Right cardiac atrium (tissue), 5 donors: ENCODE measurements at regions not wholly inside any gene's neighbourhood (a gene's known extent, or its start where the extent isn't known, plus 50 kb on each side); places are given as distances from the start of the nearest gene placed in this dataset.
"Not testable (repeated sequence)": the region's sequence is repeated elsewhere in the genome, so short reads cannot be mapped to it uniquely, and the experiment has no call there.

Source experiments
- ATAC-seq, 2 donors: fragments of 200-7000 bp; cut with Tn5 transposase; one replicate each; pipeline versions ENCODE4 v1.8.0 to v1.9.1; 2020; ENCODE audit warnings: moderate library complexity in 2 of 2, mild to moderate bottlenecking in 1 of 2
- DNase-seq, 3 donors: peaks; one replicate each; pipeline ENCODE4 v3.0.0-alpha.2; 2020
- H3K27ac ChIP-seq: one replicate; pipeline ENCODE4 v1.5.1; 2013; ENCODE audit warnings: mild to moderate bottlenecking, low read length, control low read depth, moderate library complexity
- H3K27me3 ChIP-seq: one replicate; pipeline ENCODE4 v1.6.1; 2013; ENCODE audit not compliant: control insufficient read depth, insufficient read depth
- H3K4me1 ChIP-seq: one replicate; pipeline ENCODE4 v1.6.1; 2013; ENCODE audit warnings: low read length; ENCODE audit not compliant: control insufficient read depth, insufficient read depth
- H3K4me3 ChIP-seq: one replicate; pipeline ENCODE4 v1.5.1; 2013; ENCODE audit warnings: low read length, control low read depth
- H3K9me3 ChIP-seq: one replicate; pipeline ENCODE4 v1.6.1; 2013; ENCODE audit warnings: low read length; ENCODE audit not compliant: control insufficient read depth
- WGBS: extraction: QIAGEN DNeasy Blood & Tissue Kit; methylation state at CpG from one replicate; pipeline ENCODE4 v1.1.7; 2013; 5-methylcytosine and 5-hydroxymethylcytosine counted together
- intact Hi-C, 4 donors: fragments of 100-400 bp; cut with DNase I; formaldehyde crosslinking; loops; one replicate each; pipeline versions ENCODE4 v1.11.0 to v1.14.0; 2022 to 2023
- donor health status: healthy with polysubstance abuse.
- donor health status: DM: no; HTN: yes; CAD: no.
- donor health status: DM: no; HTN: no; CAD: no.
- donor health status: DM: no; HTN: yes; CAD: no; lungs with severe emphysema.
- donor health status: DM: yes; HTN: yes; CAD: no.

GRCh38 chrX:110924871-110925270 is 129.3 kb upstream of the CHRDL1 start:
- ATAC-seq, result no peak
- DNase-seq, result no peak
- Histone ChIP-seq H3K4me3 (no peak overlapping the region), H3K27me3 (no peaks in the 10 kb centered on the region), H3K4me1 (no peaks in the 10 kb centered on the region), H3K9me3 (no peaks in the 10 kb centered on the region), H3K27ac (no peak overlapping the region)
- intact Hi-C loops, result no loop called here

- intact Hi-C loops, result no loop called here
- Histone ChIP-seq H3K27me3 (no peaks in the 10 kb centered on the region), H3K4me3 (no peak overlapping the region), H3K4me1 (no peaks in the 10 kb centered on the region), H3K9me3 (no peaks in the 10 kb centered on the region), H3K27ac (no peak overlapping the region)
- 52% methylated on average over 3 of the region's 3 CpGs for WGBS
- DNase-seq, result no peak
- ATAC-seq, result no peak
Measured at GRCh38 chrX:110920991-110921390, 125.4 kb upstream of the CHRDL1 start.

GRCh38 chrX:110915570-110915969 is 120.0 kb upstream of the CHRDL1 start:
- intact Hi-C loops, result no loop called here
- H3K4me1 ChIP-seq, result no peaks in the 10 kb centered on the region
- DNase-seq (no peak), ATAC-seq (no peak)
- no peak overlapping the region for H3K4me3 ChIP-seq
- H3K9me3 ChIP-seq, result no peaks in the 10 kb centered on the region
- H3K27me3 ChIP-seq, result no peaks in the 10 kb centered on the region
- H3K27ac ChIP-seq, result no peak overlapping the region

GRCh38 chrX:110915111-110915510 is 119.5 kb upstream of the CHRDL1 start:
- DNase-seq, result no peak
- 71% methylated on average over 3 of the region's 3 CpGs for WGBS
- Histone ChIP-seq H3K4me3 (no peak overlapping the region), H3K27ac (no peak overlapping the region), H3K4me1 (no peaks in the 10 kb centered on the region), H3K27me3 (no peaks in the 10 kb centered on the region), H3K9me3 (no peaks in the 10 kb centered on the region)
- intact Hi-C loops, result no loop called here
- no peak for ATAC-seq

GRCh38 chrX:110914281-110914680 is 118.7 kb upstream of the CHRDL1 start:
- WGBS, result 52% methylated on average over 1 of the region's 1 CpG
- no peak for DNase-seq

GRCh38 chrX:110904747-110905146 is 109.1 kb upstream of the CHRDL1 start:
- H3K27me3 ChIP-seq, H3K4me1 ChIP-seq, DNase-seq, H3K9me3 ChIP-seq, intact Hi-C loops, H3K4me3 ChIP-seq, H3K27ac ChIP-seq, ATAC-seq: not testable (repeated sequence)

More at GRCh38 chrX:110914281-110914680, 118.7 kb upstream of the CHRDL1 start:
- Histone ChIP-seq H3K4me3 (no peak overlapping the region), H3K9me3 (no peaks in the 10 kb centered on the region), H3K4me1 (no peaks in the 10 kb centered on the region), H3K27me3 (no peaks in the 10 kb centered on the region), H3K27ac (no peak overlapping the region)
- no peak for ATAC-seq
- intact Hi-C loops, result no loop called here

- Histone ChIP-seq H3K4me1 (no peaks in the 10 kb centered on the region), H3K27me3 (no peaks in the 10 kb centered on the region), H3K4me3 (no peak overlapping the region), H3K9me3 (no peaks in the 10 kb centered on the region), H3K27ac (no peak overlapping the region)
- DNase-seq (no peak), ATAC-seq (no peak)
- intact Hi-C loops, result no loop called here
- 65% methylated on average over 1 of the region's 1 CpG for WGBS
Measured at GRCh38 chrX:110881971-110882370, 86.4 kb upstream of the CHRDL1 start.

GRCh38 chrX:110877326-110877725 is 81.7 kb upstream of the CHRDL1 start:
- no peaks in the 10 kb centered on the region for H3K27me3 ChIP-seq
- DNase-seq, result no peak
- intact Hi-C loops, result no loop called here
- ATAC-seq, result no peak
- no peaks in the 10 kb centered on the region for H3K4me1 ChIP-seq
- H3K27ac ChIP-seq, result no peak overlapping the region
- H3K9me3 ChIP-seq, result no peaks in the 10 kb centered on the region
- H3K4me3 ChIP-seq, result no peak overlapping the region

GRCh38 chrX:110871839-110872238 is 76.2 kb upstream of the CHRDL1 start:
- no peak for DNase-seq
- 61% methylated on average over 3 of the region's 3 CpGs for WGBS
- Histone ChIP-seq H3K27me3 (no peaks in the 10 kb centered on the region), H3K4me3 (no peak overlapping the region), H3K27ac (no peak overlapping the region), H3K9me3 (no peaks in the 10 kb centered on the region), H3K4me1 (no peaks in the 10 kb centered on the region)
- intact Hi-C loops, result no loop called here
- no peak for ATAC-seq

- ATAC-seq (no peak), DNase-seq (no peak)
- no peak overlapping the region for H3K27ac ChIP-seq
- no peaks in the 10 kb centered on the region for H3K9me3 ChIP-seq
- H3K27me3 ChIP-seq, result no peaks in the 10 kb centered on the region
- no peak overlapping the region for H3K4me3 ChIP-seq
- intact Hi-C loops, result no loop called here
- 71% methylated on average over 2 of the region's 2 CpGs for WGBS
- no peaks in the 10 kb centered on the region for H3K4me1 ChIP-seq
Measured at GRCh38 chrX:110866421-110866820, 70.8 kb upstream of the CHRDL1 start.

GRCh38 chrX:110863883-110864282 is 68.3 kb upstream of the CHRDL1 start:
- intact Hi-C loops, result no loop called here
- H3K4me1 ChIP-seq, result no peaks in the 10 kb centered on the region
- H3K4me3 ChIP-seq, result no peak overlapping the region
- no peak for DNase-seq
- ATAC-seq, result no peak
- H3K27ac ChIP-seq, result no peak overlapping the region
- no peaks in the 10 kb centered on the region for H3K9me3 ChIP-seq
- H3K27me3 ChIP-seq, result no peaks in the 10 kb centered on the region
- 58% methylated on average over 1 of the region's 1 CpG for WGBS

GRCh38 chrX:110858565-110858964 is 62.9 kb upstream of the CHRDL1 start:
- no peak for ATAC-seq
- 73% methylated on average over 2 of the region's 2 CpGs for WGBS
- no peak for DNase-seq

More at GRCh38 chrX:110858565-110858964, 62.9 kb upstream of the CHRDL1 start:
- Histone ChIP-seq H3K27me3 (no peaks in the 10 kb centered on the region), H3K9me3 (no peaks in the 10 kb centered on the region), H3K4me3 (no peak overlapping the region), H3K4me1 (no peaks in the 10 kb centered on the region), H3K27ac (no peak overlapping the region)
- intact Hi-C loops, result no loop called here
